ENCODE measurements at regions not wholly inside any gene's neighbourhood (a gene's known extent, or its start where the extent isn't known, plus 50 kb on each side); places are given as distances from the start of the nearest gene placed in this dataset.

DNA sequence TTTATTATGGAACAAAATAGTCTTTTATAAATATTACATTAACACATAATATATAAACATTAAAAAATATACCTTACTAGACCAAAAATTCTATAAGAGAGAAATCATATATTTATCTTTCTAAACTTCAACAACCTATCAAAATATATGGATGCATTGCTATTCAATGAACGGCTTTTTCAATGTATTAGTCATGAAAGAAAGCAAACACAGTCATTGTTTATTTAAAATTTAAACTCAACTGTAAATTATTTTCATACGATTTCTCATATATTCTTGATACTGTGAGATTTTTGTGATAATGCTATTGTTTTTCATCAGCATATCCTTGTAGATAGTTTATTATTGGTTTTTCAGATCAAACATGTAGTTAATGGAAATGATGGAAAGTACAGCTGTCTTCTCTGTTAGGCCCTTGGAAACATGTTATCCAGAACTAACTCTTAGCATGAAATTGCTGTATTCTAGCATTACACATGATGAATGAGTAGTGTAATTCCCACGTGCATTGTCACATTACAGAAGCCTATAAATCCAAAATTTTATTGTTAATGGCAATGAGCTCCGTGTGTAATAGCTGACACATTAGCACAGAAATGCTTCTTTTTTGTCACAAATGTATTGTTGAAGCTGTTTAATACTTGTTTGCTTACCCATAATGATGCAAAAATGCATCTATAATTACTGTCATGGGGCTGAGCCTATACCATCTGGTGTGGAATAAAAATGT lies 1639.9 kb downstream of the SLITRK5 start:
- H3K18ac ChIP-seq (ENCODE audit: low read depth, low read length) = no peak overlapping the region
- no peak overlapping the region for H4K91ac ChIP-seq (ENCODE audit: insufficient read depth, low read depth, low read length)
- H2BK120ac ChIP-seq (ENCODE audit: low read depth, low read length) = no peak overlapping the region
- BruUV-seq (replicated peaks) = no TSS peak
- no peak overlapping the region for H2BK15ac ChIP-seq (ENCODE audit: low read depth, low read length)
- CTCF ChIA-PET = no interaction called here
- no peak overlapping the region for H2AK9ac ChIP-seq (replicated peaks; ENCODE audit: low read depth, low read length, poor library complexity)
- intact Hi-C loops (cut with micrococcal nuclease) (no loop called here), dilution Hi-C loops (cut with HindIII; ENCODE audit: low sequenced_read_pairs, unreplicated experiment) (no loop called here), in situ Hi-C loops (cut with MboI; ENCODE audit: low sequenced_read_pairs) (no loop called here)
- no peak overlapping the region for H3K4me2 ChIP-seq (ENCODE audit: low read depth, low read length)
- no peak overlapping the region for H2BK5ac ChIP-seq (ENCODE audit: low read depth, low read length, poor library complexity, severe bottlenecking)
- no peaks in the 10 kb centered on the region for H3K27me3 ChIP-seq (ENCODE audit: control insufficient read depth, insufficient read depth, low read length)
- POLR2A ChIA-PET (ENCODE audit: unreplicated experiment) = no interaction called here
- no peak overlapping the region for H2BK20ac ChIP-seq (ENCODE audit: low read depth, low read length)
- no peak overlapping the region for H3K27ac ChIP-seq (ENCODE audit: insufficient read depth, low read length)
- no peak for ATAC-seq (ENCODE audit: low read depth)
- no peaks in the 10 kb centered on the region for H3K9me3 ChIP-seq (ENCODE audit: control insufficient read depth, insufficient read depth, low read length)
- no peaks in the 10 kb centered on the region for H3K4me1 ChIP-seq (ENCODE audit: control insufficient read depth, insufficient read depth, low read length)
- TF ChIP-seq MXI1 (IDR thresholded peaks at IDR 0.05; ENCODE audit: borderline replicate concordance, low read depth, low read length) (no peak), BHLHE40 (IDR thresholded peaks at IDR 0.05; ENCODE audit: low read depth, low read length) (no peak), NFE2L2 (IDR thresholded peaks at IDR 0.05; ENCODE audit: low read depth, low read length) (no peak)
- TF ChIP-seq, protein P1, sequence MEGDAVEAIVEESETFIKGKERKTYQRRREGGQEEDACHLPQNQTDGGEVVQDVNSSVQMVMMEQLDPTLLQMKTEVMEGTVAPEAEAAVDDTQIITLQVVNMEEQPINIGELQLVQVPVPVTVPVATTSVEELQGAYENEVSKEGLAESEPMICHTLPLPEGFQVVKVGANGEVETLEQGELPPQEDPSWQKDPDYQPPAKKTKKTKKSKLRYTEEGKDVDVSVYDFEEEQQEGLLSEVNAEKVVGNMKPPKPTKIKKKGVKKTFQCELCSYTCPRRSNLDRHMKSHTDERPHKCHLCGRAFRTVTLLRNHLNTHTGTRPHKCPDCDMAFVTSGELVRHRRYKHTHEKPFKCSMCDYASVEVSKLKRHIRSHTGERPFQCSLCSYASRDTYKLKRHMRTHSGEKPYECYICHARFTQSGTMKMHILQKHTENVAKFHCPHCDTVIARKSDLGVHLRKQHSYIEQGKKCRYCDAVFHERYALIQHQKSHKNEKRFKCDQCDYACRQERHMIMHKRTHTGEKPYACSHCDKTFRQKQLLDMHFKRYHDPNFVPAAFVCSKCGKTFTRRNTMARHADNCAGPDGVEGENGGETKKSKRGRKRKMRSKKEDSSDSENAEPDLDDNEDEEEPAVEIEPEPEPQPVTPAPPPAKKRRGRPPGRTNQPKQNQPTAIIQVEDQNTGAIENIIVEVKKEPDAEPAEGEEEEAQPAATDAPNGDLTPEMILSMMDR (conservative IDR thresholded peaks at IDR 0.05; ENCODE audit: low read depth, low read length) = no peak
- TF ChIP-seq, protein P2, sequence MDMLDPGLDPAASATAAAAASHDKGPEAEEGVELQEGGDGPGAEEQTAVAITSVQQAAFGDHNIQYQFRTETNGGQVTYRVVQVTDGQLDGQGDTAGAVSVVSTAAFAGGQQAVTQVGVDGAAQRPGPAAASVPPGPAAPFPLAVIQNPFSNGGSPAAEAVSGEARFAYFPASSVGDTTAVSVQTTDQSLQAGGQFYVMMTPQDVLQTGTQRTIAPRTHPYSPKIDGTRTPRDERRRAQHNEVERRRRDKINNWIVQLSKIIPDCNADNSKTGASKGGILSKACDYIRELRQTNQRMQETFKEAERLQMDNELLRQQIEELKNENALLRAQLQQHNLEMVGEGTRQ (IDR thresholded peaks at IDR 0.05; ENCODE audit: low read depth, low read length) = no peak
- no peak overlapping the region for H4K8ac ChIP-seq (ENCODE audit: low read depth in 2 of 2, low read length in 2 of 2)
- H3K4ac ChIP-seq (ENCODE audit: low read depth, low read length) = no peak overlapping the region
- H3K56ac ChIP-seq (ENCODE audit: extremely low read depth, insufficient read depth, low read length) = no peak overlapping the region
- no peaks in the 10 kb centered on the region for H3K79me1 ChIP-seq (ENCODE audit: low read depth in 1 of 2, low read length in 2 of 2)
- no peak overlapping the region for H2AFZ ChIP-seq (replicated peaks; ENCODE audit: low read length, poor library complexity)
- no peak overlapping the region for H3K14ac ChIP-seq (replicated peaks; ENCODE audit: low read depth, low read length)
- no peaks in the 10 kb centered on the region for H4K20me1 ChIP-seq (ENCODE audit: insufficient read depth, low read length)
- no peaks in the 10 kb centered on the region for H3K9me1 ChIP-seq (ENCODE audit: insufficient read depth, low read length)
- H3K4me3 ChIP-seq (ENCODE audit: insufficient read depth, low read depth, low read length) = no peak overlapping the region
- H3K23ac ChIP-seq (ENCODE audit: low read depth, low read length) = no peak overlapping the region
- no peak overlapping the region for H4K5ac ChIP-seq (ENCODE audit: low read depth, low read length)
- no peak overlapping the region for H2AK5ac ChIP-seq (ENCODE audit: low read depth, low read length)
- no peaks in the 10 kb centered on the region for H3K36me3 ChIP-seq (ENCODE audit: control insufficient read depth, insufficient read depth, low read length)
- H3K9ac ChIP-seq (ENCODE audit: low read depth, low read length) = no peak overlapping the region
- WGBS, 2 experiments (ENCODE audit: extremely low coverage in 2 of 2, insufficient read length in 1 of 2) = no CpG with 5 or more reads among the region's 4 CpGs
- DNase-seq = no peak

Measured in IMR-90 (cell line).